H9 (cell line): ENCODE measurements at regions not wholly inside any gene's neighbourhood (a gene's known extent, or its start where the extent isn't known, plus 50 kb on each side); places are given as distances from the start of the nearest gene placed in this dataset.

ENCODE experiments used
- DNase-seq: peaks from one replicate; pipeline ENCODE4 v3.0.0-alpha.2; 2017
- H2AFZ ChIP-seq: one replicate; pipeline ENCODE4 v1.6.1; 2013; ENCODE audit warnings: mild to moderate bottlenecking, low read length, control low read depth, moderate library complexity
- H2AK5ac ChIP-seq: 2 replicates; pipeline ENCODE4 v1.6.1; 2013; ENCODE audit warnings: low read length, control low read depth, mixed read lengths; ENCODE audit not compliant: insufficient read length
- H2BK120ac ChIP-seq: one replicate; pipeline ENCODE4 v1.6.1; 2013; ENCODE audit warnings: low read depth, mild to moderate bottlenecking, low read length, control low read depth, inconsistent platforms; ENCODE audit not compliant: poor library complexity, severe bottlenecking
- H2BK12ac ChIP-seq: 2 replicates; pipeline ENCODE4 v1.6.1; 2013; ENCODE audit warnings: low read length, control low read depth, mixed read lengths, low read depth; ENCODE audit not compliant: insufficient read length
- H2BK15ac ChIP-seq: 2 replicates; pipeline ENCODE4 v1.6.1; 2013; ENCODE audit warnings: low read depth, low read length, control low read depth
- H2BK20ac ChIP-seq: one replicate; pipeline ENCODE4 v1.6.1; 2013; ENCODE audit warnings: low read depth, mild to moderate bottlenecking, low read length, control low read depth, inconsistent platforms; ENCODE audit not compliant: poor library complexity, severe bottlenecking
- H2BK5ac ChIP-seq: 2 replicates; pipeline ENCODE4 v1.6.1; 2013; ENCODE audit warnings: low read length, control low read depth, mixed read lengths; ENCODE audit not compliant: insufficient read length
- H3K14ac ChIP-seq: 2 replicates; pipeline ENCODE4 v1.6.1; 2013; ENCODE audit warnings: low read length, control low read depth; ENCODE audit not compliant: insufficient read depth
- H3K18ac ChIP-seq: 2 replicates; pipeline ENCODE4 v1.6.1; 2013; ENCODE audit warnings: low read depth, mild to moderate bottlenecking, mixed read lengths, low read length, control low read depth; ENCODE audit not compliant: insufficient read length
- H3K23ac ChIP-seq: 2 replicates; pipeline ENCODE4 v1.6.1; 2013; ENCODE audit warnings: low read length, control low read depth, mixed read lengths, low read depth; ENCODE audit not compliant: insufficient read length
- H3K23me2 ChIP-seq: 2 replicates; pipeline ENCODE4 v1.6.1; 2013; ENCODE audit warnings: low read depth, mild to moderate bottlenecking, mixed read lengths, low read length, control low read depth; ENCODE audit not compliant: insufficient read length, poor library complexity, severe bottlenecking
- H3K27ac ChIP-seq: 2 replicates; pipeline ENCODE4 v1.5.1; 2013; ENCODE audit warnings: low read length, control low read depth, mixed read lengths, low read depth; ENCODE audit not compliant: insufficient read length
- H3K27me3 ChIP-seq: 2 replicates; pipeline ENCODE4 v1.6.1; 2013; ENCODE audit warnings: low read length, control low read depth, inconsistent platforms; ENCODE audit not compliant: insufficient read depth
- H3K4ac ChIP-seq: 2 replicates; pipeline ENCODE4 v1.6.1; 2013; ENCODE audit warnings: low read depth, mild to moderate bottlenecking, control low read depth, inconsistent platforms, low read length, moderate library complexity
- H3K4me1 ChIP-seq: 2 replicates; pipeline ENCODE4 v1.6.1; 2013; ENCODE audit warnings: low read length, control low read depth, inconsistent platforms; ENCODE audit not compliant: insufficient read depth
- H3K4me2 ChIP-seq: 2 replicates; pipeline ENCODE4 v1.6.1; 2013; ENCODE audit warnings: low read length, control low read depth, mixed read lengths; ENCODE audit not compliant: insufficient read length, insufficient read depth
- H3K56ac ChIP-seq: 2 replicates; pipeline ENCODE4 v1.6.1; 2013; ENCODE audit warnings: low read depth, mild to moderate bottlenecking, mixed read lengths, low read length, control low read depth; ENCODE audit not compliant: insufficient read length
- H3K79me1 ChIP-seq: 2 replicates; pipeline ENCODE4 v1.6.1; 2013; ENCODE audit warnings: low read depth, mild to moderate bottlenecking, moderate library complexity, low read length, control low read depth, inconsistent platforms; ENCODE audit not compliant: insufficient read depth, poor library complexity, severe bottlenecking
- H3K79me2 ChIP-seq: 2 replicates; pipeline ENCODE4 v1.6.1; 2013; ENCODE audit warnings: low read length, control low read depth, inconsistent platforms; ENCODE audit not compliant: insufficient read depth
- H3K9ac ChIP-seq: 2 replicates; pipeline ENCODE4 v1.6.1; 2013; ENCODE audit warnings: low read length, control low read depth, mixed read lengths; ENCODE audit not compliant: insufficient read length; ENCODE audit errors: extremely low read depth
- H3K9me3 ChIP-seq: one replicate; pipeline ENCODE4 v1.6.1; 2013; ENCODE audit warnings: low read depth, low read length, inconsistent platforms; ENCODE audit not compliant: control insufficient read depth
- H3T11ph ChIP-seq: one replicate; pipeline ENCODE4 v1.6.1; 2013; ENCODE audit warnings: mild to moderate bottlenecking, low read length, control low read depth, inconsistent platforms
- H4K20me1 ChIP-seq: one replicate; pipeline ENCODE4 v1.6.1; 2013; ENCODE audit not compliant: control insufficient read depth, insufficient read length, insufficient read depth
- H4K5ac ChIP-seq: 2 replicates; pipeline ENCODE4 v1.6.1; 2013; ENCODE audit warnings: low read depth, mild to moderate bottlenecking, mixed read lengths, low read length, control low read depth; ENCODE audit not compliant: insufficient read length
- H4K8ac ChIP-seq: replicated peaks from 2 replicates; pipeline ENCODE4 v1.6.1; 2013; ENCODE audit warnings: low read length, control low read depth, mixed read lengths, low read depth; ENCODE audit not compliant: insufficient read length
- H4K91ac ChIP-seq: 2 replicates; pipeline ENCODE4 v1.6.1; 2013; ENCODE audit warnings: low read depth, mild to moderate bottlenecking, moderate library complexity, mixed read lengths, low read length, control low read depth; ENCODE audit not compliant: insufficient read length
- H3K27ac Mint-ChIP-seq, 3 experiments: 2 replicates in 2 of 3; 3 replicates in 1 of 3; pipeline ENCODE4 v1.8.0; 2020 to 2021; ENCODE audit warnings: mixed read lengths in 3 of 3, mild to moderate bottlenecking in 1 of 3, moderate library complexity in 1 of 3
- H3K27me3 Mint-ChIP-seq: 2 replicates; pipeline ENCODE4 v1.8.0; 2021; ENCODE audit warnings: low read depth, mild to moderate bottlenecking, moderate library complexity, mixed read lengths
- H3K36me3 Mint-ChIP-seq, 3 experiments: 2 replicates in 2 of 3; 3 replicates in 1 of 3; pipeline ENCODE4 v1.8.0; 2020 to 2021; ENCODE audit warnings: low read depth in 3 of 3, mixed read lengths in 3 of 3; ENCODE audit not compliant: insufficient read depth in 1 of 3
- H3K4me1 Mint-ChIP-seq, 2 experiments: 2 replicates each; pipeline ENCODE4 v1.8.0; 2020; ENCODE audit warnings: mixed read lengths in 2 of 2
- H3K4me3 Mint-ChIP-seq, 2 experiments: 2 replicates in 1 of 2; 3 replicates in 1 of 2; pipeline ENCODE4 v1.8.0; 2020 to 2021; ENCODE audit warnings: mild to moderate bottlenecking in 2 of 2, mixed read lengths in 2 of 2, moderate library complexity in 1 of 2
- H3K9me3 Mint-ChIP-seq, 2 experiments: 2 replicates in 1 of 2; 3 replicates in 1 of 2; pipeline ENCODE4 v1.8.0; 2020; ENCODE audit warnings: mild to moderate bottlenecking in 2 of 2, mixed read lengths in 2 of 2, moderate library complexity in 1 of 2
- WGBS: extraction: QIAGEN DNeasy Blood & Tissue Kit; methylation state at CpG from one replicate; pipeline ENCODE4 v1.1.7; 2013; ENCODE audit warnings: missing lambda C conversion rate, low lambda C conversion rate, mixed read lengths; ENCODE audit not compliant: insufficient read length; ENCODE audit errors: extremely low coverage; 5-methylcytosine and 5-hydroxymethylcytosine counted together
- TF ChIP-seq, protein P1 (sequence below): fragments of 200-600 bp; sonication (generic); conservative IDR thresholded peaks from 3 replicates; pipeline ENCODE4 v1.8.0; 2021; ENCODE audit warnings: antibody characterized with exemption, mild to moderate bottlenecking

DNA sequence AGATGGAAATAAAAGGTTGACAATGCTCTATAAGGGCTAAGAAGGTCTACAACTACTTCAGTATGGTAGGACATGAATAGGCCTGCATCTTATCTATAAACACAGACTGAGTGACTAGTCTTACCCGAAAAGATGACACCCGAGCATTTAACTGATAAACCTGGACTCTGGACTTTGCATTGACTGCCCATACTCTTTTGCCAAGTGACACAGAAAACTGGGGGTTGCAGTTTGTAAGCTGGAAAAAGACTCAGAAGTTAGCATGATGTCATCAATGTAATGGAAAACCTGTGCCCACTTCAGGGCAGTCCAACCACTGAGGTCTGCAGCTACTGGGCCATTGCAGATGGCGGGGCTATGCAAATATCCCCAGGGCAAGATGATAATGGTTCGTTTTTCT lies 258.3 kb upstream of the NEGR1 start:
- no CpG with 5 or more reads among the region's 4 CpGs for WGBS
- Histone ChIP-seq H2AK5ac (no peak overlapping the region), H3K27ac (no peak overlapping the region), H3K27me3 (no peaks in the 10 kb centered on the region), H4K91ac (no peak overlapping the region), H4K5ac (no peak overlapping the region), H3K4me2 (no peak overlapping the region), H4K20me1 (no peaks in the 10 kb centered on the region), H4K8ac (no peak overlapping the region), H2BK120ac (no peak overlapping the region), H3K4ac (no peak overlapping the region), H2BK20ac (no peak overlapping the region), H2BK15ac (no peak overlapping the region), H3K14ac (no peak overlapping the region), H3K23me2 (no peaks in the 10 kb centered on the region), H3K18ac (no peak overlapping the region), H2BK12ac (no peak overlapping the region), H3K79me2 (no peaks in the 10 kb centered on the region), H3K4me1 (no peaks in the 10 kb centered on the region), H3K9ac (no peak overlapping the region), H2AFZ (no peak overlapping the region), H3K23ac (no peak overlapping the region), H3T11ph (no peak overlapping the region), H3K56ac (no peak overlapping the region), H2BK5ac (no peak overlapping the region), H3K79me1 (no peaks in the 10 kb centered on the region), H3K9me3 (no peaks in the 10 kb centered on the region)
- peaks cover 5 to 7% of the 10 kb centered on the region in 2 experiments; a peak in 3 of 4 replicates for H3K4me1 Mint-ChIP-seq
- TF ChIP-seq, protein P1, sequence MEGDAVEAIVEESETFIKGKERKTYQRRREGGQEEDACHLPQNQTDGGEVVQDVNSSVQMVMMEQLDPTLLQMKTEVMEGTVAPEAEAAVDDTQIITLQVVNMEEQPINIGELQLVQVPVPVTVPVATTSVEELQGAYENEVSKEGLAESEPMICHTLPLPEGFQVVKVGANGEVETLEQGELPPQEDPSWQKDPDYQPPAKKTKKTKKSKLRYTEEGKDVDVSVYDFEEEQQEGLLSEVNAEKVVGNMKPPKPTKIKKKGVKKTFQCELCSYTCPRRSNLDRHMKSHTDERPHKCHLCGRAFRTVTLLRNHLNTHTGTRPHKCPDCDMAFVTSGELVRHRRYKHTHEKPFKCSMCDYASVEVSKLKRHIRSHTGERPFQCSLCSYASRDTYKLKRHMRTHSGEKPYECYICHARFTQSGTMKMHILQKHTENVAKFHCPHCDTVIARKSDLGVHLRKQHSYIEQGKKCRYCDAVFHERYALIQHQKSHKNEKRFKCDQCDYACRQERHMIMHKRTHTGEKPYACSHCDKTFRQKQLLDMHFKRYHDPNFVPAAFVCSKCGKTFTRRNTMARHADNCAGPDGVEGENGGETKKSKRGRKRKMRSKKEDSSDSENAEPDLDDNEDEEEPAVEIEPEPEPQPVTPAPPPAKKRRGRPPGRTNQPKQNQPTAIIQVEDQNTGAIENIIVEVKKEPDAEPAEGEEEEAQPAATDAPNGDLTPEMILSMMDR: no peak
- no peaks in the 10 kb centered on the region for H3K36me3 Mint-ChIP-seq
- no peak for DNase-seq
- no peaks in the 10 kb centered on the region for H3K9me3 Mint-ChIP-seq
- H3K27me3 Mint-ChIP-seq: no peaks in the 10 kb centered on the region
- H3K27ac Mint-ChIP-seq: no peak overlapping the region
- H3K4me3 Mint-ChIP-seq: no peak overlapping the region
